Upper lobe of left lung (tissue), 6 donors: ENCODE measurements at regions not wholly inside any gene's neighbourhood (a gene's known extent, or its start where the extent isn't known, plus 50 kb on each side); places are given as distances from the start of the nearest gene placed in this dataset.
"Not testable (repeated sequence)": the region's sequence is repeated elsewhere in the genome, so short reads cannot be mapped to it uniquely, and the experiment has no call there.

ENCODE experiments used
- ATAC-seq, 2 donors: fragments of 200-7000 bp; cut with Tn5 transposase; one replicate each; pipeline ENCODE4 v1.9.1; 2022; ENCODE audit warnings: mild to moderate bottlenecking in 2 of 2, moderate library complexity in 2 of 2; ENCODE audit not compliant: low FRiP score in 2 of 2
- DNase-seq, 2 donors: peaks; one replicate each; pipeline ENCODE4 v3.0.0-alpha.2; 2019 to 2020
- H3K27ac ChIP-seq, 4 donors: fragments of 200-600 bp; sonication (generic); one replicate each; pipeline ENCODE4 v1.5.1; 2016 to 2019
- H3K27me3 ChIP-seq, 4 donors: fragments of 200-600 bp; sonication (generic); one replicate each; pipeline ENCODE4 v1.5.1; 2017 to 2019
- H3K36me3 ChIP-seq, 4 donors: fragments of 200-600 bp; sonication (generic); one replicate each; pipeline ENCODE4 v1.5.1; 2016 to 2019
- H3K4me1 ChIP-seq, 4 donors: fragments of 200-600 bp; sonication (generic); one replicate each; pipeline ENCODE4 v1.5.1; 2018 to 2019
- H3K4me3 ChIP-seq, 4 donors: fragments of 200-600 bp; sonication (generic); one replicate each; pipeline ENCODE4 v1.5.1; 2017 to 2019; ENCODE audit warnings: mild to moderate bottlenecking in 2 of 4, moderate library complexity in 1 of 4
- H3K9me3 ChIP-seq, 4 donors: fragments of 200-600 bp; sonication (generic); one replicate each; pipeline ENCODE4 v1.5.1; 2018 to 2019
- EP300 ChIP-seq, 4 donors: sonication (generic); formaldehyde crosslinking; IDR thresholded peaks; one replicate each; pipeline ENCODE4 v1.5.1; 2017; ENCODE audit warnings: antibody characterized with exemption in 4 of 4, control low read depth in 2 of 4
- POLR2A ChIP-seq, 4 donors: fragments of 450-650 bp; IDR thresholded peaks; one replicate each; pipeline ENCODE4 v1.5.1; 2016 to 2017; ENCODE audit warnings: antibody characterized with exemption in 4 of 4, mild to moderate bottlenecking in 2 of 4
- POLR2AphosphoS5 ChIP-seq, 2 donors: sonication (generic); formaldehyde crosslinking; IDR thresholded peaks; one replicate each; pipeline ENCODE4 v1.5.1; 2017; ENCODE audit warnings: antibody characterized with exemption in 2 of 2
- WGBS, 2 donors: methylation state at CpG; one replicate each; pipeline ENCODE4 v1.1.5; 2017 to 2018; 5-methylcytosine and 5-hydroxymethylcytosine counted together
- TF ChIP-seq, protein P1 (sequence below), 6 experiments: fragments of 450-650 bp in 4 of 6; fragments of 200-600 bp in 2 of 6; sonication (generic) in 2 of 6; IDR thresholded peaks; one replicate each; pipeline ENCODE4 v1.5.1; 2016 to 2019; ENCODE audit warnings: antibody characterized with exemption in 6 of 6
- donor health status: DM: no; HTN: no; CAD: no; lungs with moderate emphysema.
- donor health status: DM: no; HTN: yes; CAD: no; lungs with severe emphysema.

DNA sequence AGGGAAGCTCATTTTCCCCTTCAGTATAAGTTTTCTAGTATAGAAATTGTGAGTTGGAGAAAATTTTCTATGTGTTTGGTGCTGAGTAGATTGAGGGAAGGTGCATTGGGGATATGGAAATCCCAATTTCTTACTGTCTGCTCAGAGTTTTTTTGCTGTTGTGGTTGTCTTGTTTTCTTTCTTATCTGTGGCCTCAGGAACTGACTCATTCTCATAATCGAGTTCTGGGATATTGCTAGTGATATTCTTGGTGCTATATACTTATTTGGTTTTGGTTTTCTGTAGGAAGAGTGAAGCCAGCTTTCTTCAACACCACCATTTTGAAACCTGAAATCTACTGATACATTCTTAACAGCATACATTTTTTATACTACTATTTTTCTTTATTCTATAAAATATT is 869.2 kb downstream of the DIPK2A start:
- ATAC-seq (no peak), DNase-seq (no peak)
- Histone ChIP-seq H3K27me3 (no peaks in the 10 kb centered on the region), H3K4me3 (no peak overlapping the region), H3K4me1 (no peaks in the 10 kb centered on the region), H3K9me3 (peaks cover 0 to 7% (median 2%) of the 10 kb centered on the region in 4 donors), H3K27ac (no peak overlapping the region), H3K36me3 (no peaks in the 10 kb centered on the region)
- WGBS, 2 donors = 64 to 72% methylated on average over 1 of the region's 1 CpG
- TF ChIP-seq EP300 (IDR thresholded peaks at IDR 0.05) = no peak
- TF ChIP-seq, protein P1, sequence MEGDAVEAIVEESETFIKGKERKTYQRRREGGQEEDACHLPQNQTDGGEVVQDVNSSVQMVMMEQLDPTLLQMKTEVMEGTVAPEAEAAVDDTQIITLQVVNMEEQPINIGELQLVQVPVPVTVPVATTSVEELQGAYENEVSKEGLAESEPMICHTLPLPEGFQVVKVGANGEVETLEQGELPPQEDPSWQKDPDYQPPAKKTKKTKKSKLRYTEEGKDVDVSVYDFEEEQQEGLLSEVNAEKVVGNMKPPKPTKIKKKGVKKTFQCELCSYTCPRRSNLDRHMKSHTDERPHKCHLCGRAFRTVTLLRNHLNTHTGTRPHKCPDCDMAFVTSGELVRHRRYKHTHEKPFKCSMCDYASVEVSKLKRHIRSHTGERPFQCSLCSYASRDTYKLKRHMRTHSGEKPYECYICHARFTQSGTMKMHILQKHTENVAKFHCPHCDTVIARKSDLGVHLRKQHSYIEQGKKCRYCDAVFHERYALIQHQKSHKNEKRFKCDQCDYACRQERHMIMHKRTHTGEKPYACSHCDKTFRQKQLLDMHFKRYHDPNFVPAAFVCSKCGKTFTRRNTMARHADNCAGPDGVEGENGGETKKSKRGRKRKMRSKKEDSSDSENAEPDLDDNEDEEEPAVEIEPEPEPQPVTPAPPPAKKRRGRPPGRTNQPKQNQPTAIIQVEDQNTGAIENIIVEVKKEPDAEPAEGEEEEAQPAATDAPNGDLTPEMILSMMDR (IDR thresholded peaks at IDR 0.05) = no peak
- no peak for TF ChIP-seq POLR2AphosphoS5 (IDR thresholded peaks at IDR 0.05)
- no peak for TF ChIP-seq POLR2A (IDR thresholded peaks at IDR 0.05)

DNA sequence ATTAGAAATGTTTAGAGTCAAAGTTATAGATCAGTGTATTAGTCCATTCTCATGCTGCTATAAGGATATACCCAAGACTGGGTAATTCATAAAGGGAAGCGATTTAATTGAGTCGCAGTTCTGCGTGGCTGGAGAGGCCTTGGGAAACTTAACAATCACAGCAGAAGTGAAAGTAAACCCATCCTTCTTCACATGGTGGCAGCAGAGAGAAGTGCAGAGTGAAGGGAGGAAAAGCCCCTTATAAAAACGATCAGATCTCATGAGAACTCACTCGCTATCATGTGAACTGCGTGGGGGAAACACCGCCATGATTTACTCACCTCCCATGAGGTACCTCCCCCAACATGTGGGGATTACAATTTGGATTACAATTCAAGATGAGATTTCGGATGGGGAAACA is 871.5 kb downstream of the DIPK2A start:
- TF ChIP-seq POLR2A (IDR thresholded peaks at IDR 0.05) (no peak), POLR2AphosphoS5 (IDR thresholded peaks at IDR 0.05) (no peak)
- no peaks in the 10 kb centered on the region for H3K4me1 ChIP-seq
- H3K36me3 ChIP-seq = no peaks in the 10 kb centered on the region
- H3K27me3 ChIP-seq = no peaks in the 10 kb centered on the region
- peaks cover 0 to 7% (median 2%) of the 10 kb centered on the region in 4 donors for H3K9me3 ChIP-seq
- WGBS, 2 donors = 84 to 87% methylated on average over 8 of the region's 8 CpGs
- no peak overlapping the region for H3K4me3 ChIP-seq
- no peak overlapping the region for H3K27ac ChIP-seq
- DNase-seq = no peak
- no peak for ATAC-seq

DNA sequence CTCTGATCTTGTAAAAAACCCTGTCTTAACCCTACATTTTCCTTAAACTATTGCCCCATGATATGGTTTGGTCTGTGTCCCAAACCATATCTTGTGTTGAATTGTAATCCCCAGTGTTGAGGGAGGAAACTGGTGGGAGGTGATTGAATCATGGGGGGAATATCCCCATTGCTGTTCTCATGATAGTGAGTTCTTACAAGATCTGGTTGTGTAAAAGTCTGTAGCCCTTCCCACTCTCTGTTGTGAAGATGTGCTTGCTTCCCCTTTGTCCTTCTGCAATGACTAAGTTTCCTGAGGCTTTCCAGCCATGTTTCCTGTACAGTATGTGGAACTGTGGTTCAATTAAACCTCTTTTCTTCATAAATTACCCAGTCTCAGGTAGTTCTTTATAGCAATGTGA is 881.4 kb downstream of the DIPK2A start:
- no peak overlapping the region for H3K27ac ChIP-seq
- TF ChIP-seq, protein P1 (IDR thresholded peaks at IDR 0.05) = no peak
- TF ChIP-seq EP300 (IDR thresholded peaks at IDR 0.05) (no peak), POLR2AphosphoS5 (IDR thresholded peaks at IDR 0.05) (no peak), POLR2A (IDR thresholded peaks at IDR 0.05) (no peak)
- ATAC-seq = no peak
- H3K9me3 ChIP-seq = no peaks in the 10 kb centered on the region
- H3K27me3 ChIP-seq = no peaks in the 10 kb centered on the region
- H3K4me1 ChIP-seq = no peaks in the 10 kb centered on the region
- DNase-seq = no peak
- H3K4me3 ChIP-seq = no peak overlapping the region
- H3K36me3 ChIP-seq = no peaks in the 10 kb centered on the region

DNA sequence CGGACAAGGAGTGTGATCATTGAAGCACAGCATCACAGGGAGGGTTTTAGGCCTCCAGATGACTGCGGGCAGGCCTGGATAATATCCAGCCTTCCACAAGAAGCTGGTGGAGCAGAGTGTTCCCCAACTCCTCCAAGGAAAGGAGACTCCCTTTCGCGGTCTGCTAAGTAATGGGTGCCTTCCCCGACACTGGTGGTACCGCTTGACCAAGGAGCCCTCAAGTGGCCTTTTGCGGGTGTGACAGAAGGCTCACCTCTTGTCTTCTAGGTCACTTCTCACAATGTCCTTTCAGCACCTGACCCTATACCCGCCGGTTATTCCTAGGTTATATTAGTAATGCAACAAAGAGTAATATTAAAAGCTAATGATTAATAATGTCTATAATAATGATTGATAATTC is 882.4 kb downstream of the DIPK2A start:
- H3K27ac ChIP-seq, DNase-seq, H3K4me3 ChIP-seq, H3K36me3 ChIP-seq, H3K4me1 ChIP-seq, H3K27me3 ChIP-seq, H3K9me3 ChIP-seq, ATAC-seq: not testable (repeated sequence)
- WGBS, 2 donors = 95 to 97% methylated on average over 9 of the region's 9 CpGs

DNA sequence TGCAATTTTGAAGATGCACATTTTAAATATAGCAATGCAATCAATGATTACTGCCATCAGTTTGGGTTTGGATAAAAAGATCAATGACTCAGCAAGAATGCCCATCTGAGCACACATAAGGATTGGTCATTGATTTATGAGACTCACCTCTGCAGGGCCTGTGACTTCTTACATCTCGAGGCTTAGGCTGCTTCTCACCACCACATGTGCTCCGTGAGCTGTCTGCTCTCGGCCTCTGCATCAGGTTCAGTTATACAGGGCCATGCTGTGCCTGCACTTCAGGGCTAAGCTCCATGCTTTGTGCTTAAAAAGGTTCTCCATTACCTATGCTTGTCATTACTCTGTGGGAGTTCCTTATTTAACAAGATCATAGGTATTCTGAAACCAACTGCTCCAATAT is 887.5 kb downstream of the DIPK2A start:
- Histone ChIP-seq H3K27me3 (no peaks in the 10 kb centered on the region), H3K9me3 (no peaks in the 10 kb centered on the region), H3K4me3 (no peak overlapping the region), H3K4me1 (no peaks in the 10 kb centered on the region), H3K36me3 (no peaks in the 10 kb centered on the region), H3K27ac (no peak overlapping the region)
- TF ChIP-seq, protein P1 (IDR thresholded peaks at IDR 0.05) = no peak
- no peak for TF ChIP-seq POLR2A (IDR thresholded peaks at IDR 0.05)
- TF ChIP-seq EP300 (IDR thresholded peaks at IDR 0.05) = no peak
- no peak for TF ChIP-seq POLR2AphosphoS5 (IDR thresholded peaks at IDR 0.05)
- DNase-seq (no peak), ATAC-seq (no peak)
- 89 to 93% methylated on average over 3 of the region's 3 CpGs for WGBS, 2 donors

DNA sequence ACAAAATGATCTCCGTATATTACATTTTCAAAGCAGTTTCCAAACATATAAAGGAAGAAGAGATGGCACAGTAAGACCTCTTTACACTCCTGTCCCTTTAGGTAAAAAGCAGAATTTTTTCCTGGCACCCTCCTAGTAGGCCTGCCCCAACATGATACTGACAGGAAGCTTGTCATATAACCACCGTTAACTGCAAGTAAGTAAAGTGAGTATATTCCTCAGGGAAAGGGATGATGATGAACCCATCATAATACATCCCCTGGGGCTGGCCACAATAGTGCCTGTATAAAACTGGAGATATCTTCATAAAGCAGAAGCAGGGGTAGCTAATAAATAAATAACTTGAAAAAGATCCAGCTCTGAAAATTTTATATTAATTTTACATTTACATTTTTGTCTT is 893.0 kb downstream of the DIPK2A start:
- no peak overlapping the region for H3K4me3 ChIP-seq
- TF ChIP-seq POLR2AphosphoS5 (IDR thresholded peaks at IDR 0.05) (no peak), POLR2A (IDR thresholded peaks at IDR 0.05) (no peak), EP300 (IDR thresholded peaks at IDR 0.05) (no peak)
- TF ChIP-seq, protein P1 (IDR thresholded peaks at IDR 0.05) = no peak
- H3K9me3 ChIP-seq = no peaks in the 10 kb centered on the region
- ATAC-seq = no peak
- no peaks in the 10 kb centered on the region for H3K36me3 ChIP-seq
- WGBS, 2 donors = 58 to 69% methylated on average over 2 of the region's 2 CpGs
- no peak overlapping the region for H3K27ac ChIP-seq
- peaks cover 0 to 3% (median 0%) of the 10 kb centered on the region in 4 donors for H3K4me1 ChIP-seq
- H3K27me3 ChIP-seq = no peaks in the 10 kb centered on the region
- no peak for DNase-seq
